NCI-H2081 (cell line): ENCODE measurements at regions not wholly inside any gene's neighbourhood (a gene's known extent, or its start where the extent isn't known, plus 50 kb on each side); places are given as distances from the start of the nearest gene placed in this dataset.

Experiments used
- DNase-seq, 2 experiments: peaks; one replicate each; lab custom pipeline; 2025; lab: John Stamatoyannopoulos, UW

DNA sequence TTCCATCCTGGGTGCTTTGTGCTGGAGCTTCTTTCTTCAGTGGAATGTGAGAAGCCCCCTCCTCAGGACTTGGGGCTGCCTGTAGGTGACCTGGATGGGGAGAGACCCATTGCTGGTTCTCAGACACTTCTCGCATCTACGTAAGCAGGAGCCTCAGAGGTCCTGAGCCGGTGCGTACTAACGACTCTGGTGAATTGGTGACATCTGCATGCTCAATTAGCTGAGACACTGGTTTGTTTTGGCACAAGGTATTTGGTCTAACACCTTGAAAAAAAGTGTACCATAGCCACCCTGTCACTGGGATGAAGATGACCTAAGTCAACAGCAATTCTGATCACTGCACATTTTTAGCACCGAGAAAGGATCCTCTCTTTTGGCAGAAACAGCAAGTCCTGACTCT, 57.7 kb downstream of the LRRC30 start:
- DNase-seq = no peak

DNA sequence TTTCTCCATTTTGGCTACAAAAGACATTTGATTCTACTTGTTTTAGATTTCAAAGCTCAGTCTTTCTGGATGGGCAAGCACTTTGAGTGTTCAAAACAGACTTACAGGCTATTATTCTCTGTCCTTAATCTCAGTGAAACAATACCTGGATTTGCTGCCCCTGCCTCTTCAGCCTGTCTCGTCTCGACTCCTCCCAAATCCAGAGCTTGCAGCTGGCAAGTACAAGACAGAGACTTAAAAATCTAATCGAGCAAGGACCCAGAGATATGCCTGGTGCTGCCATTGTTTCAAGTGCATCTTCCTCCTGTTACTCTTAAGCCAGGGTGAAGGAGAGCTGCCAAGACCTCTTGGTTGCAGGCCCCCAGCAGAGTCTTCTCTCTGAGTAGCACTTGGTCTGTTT, 59.2 kb downstream of the LRRC30 start:
- DNase-seq = no peak

DNA sequence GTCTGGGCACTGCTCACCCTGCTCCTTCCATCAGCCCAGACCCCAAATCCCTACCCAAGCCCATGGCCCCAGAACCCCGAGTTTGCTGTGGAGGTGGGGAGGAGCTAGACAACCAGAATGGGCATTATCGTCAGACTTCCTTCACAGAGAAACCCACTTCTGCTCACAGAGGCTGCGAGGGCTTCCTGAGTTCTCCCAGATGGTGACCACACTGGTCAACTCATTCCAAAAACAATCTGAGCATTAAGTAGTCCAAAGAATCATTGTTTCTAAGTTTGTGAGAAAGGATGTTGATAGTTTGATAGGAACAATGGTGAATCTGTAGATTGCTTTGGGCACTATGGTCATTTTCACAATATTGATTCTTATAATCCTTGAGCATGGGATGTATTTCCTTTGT, 60.2 kb downstream of the LRRC30 start:
- DNase-seq = no peak

DNA sequence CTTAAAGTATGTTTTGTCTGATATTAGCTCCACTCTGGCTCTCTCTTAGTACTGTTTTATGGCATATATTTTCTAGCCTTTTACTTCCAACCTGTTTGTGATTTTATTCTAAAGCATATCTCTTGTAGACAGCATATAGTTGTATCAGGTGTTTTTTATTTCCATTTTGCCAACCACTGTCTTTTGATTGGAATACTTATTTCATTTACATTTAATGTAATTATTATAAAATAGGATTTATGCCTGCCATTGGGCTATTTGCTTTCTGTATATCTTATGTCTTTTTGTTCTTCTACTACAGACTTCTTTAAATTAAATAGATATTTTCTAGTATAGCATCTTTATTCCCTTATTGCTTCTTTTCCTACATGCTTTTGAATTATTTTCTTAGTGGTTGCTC, 67.3 kb downstream of the LRRC30 start:
- DNase-seq = no peak

DNA sequence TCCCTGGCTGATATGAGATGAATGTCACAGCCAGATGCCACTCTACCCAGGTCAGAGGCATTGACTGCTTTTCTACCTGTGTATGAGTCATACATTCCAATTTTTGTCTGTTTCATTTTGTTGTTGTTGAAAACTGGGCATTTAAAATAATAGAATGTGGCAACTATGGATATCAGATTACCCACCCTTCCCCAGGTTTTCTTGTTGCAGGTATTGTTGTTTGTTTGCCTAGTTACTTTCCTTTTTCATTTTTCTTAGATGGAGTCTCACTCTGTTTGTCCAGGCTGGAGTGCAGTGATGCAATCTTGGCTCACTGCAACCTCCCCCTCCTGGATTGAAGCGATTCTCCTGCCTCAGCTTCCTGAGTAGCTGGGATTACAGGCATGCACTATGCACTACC, 70.2 kb downstream of the LRRC30 start:
- DNase-seq = no peak

DNA sequence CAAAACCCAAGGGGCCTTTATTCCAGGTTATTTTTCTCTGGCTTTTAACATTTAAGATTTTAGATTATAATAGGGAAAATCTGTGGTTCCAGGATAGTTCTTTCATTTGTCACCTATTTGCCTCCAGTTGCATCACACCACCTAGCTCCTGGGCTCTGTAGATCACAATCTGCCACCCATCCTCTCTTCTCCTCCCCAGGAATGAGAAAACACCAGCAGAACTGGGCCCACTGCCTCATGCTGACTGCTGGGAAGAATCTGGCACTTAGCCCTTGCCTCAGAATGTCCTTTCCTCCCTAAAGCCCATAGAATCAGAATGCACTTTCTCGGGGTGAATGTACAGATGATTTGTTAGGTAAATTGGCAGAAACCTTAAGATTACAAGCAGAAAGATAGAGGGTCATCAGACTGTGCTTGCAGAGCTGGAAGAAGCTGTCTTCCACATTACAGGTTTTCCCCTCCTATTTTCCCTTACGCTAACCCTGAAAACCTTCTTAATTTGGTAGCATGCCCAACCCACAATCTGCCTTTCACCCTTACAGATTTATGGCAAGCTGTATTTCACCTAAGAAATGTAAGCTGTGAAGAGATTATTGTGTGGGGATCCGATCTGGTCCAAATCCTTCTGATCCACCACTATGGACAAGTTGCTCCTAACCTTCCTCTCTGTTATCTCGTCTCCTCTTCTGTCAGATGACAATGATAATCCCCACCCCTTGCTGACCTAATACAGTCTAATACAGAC, 72.6 kb downstream of the LRRC30 start:
- DNase-seq = no peak

DNA sequence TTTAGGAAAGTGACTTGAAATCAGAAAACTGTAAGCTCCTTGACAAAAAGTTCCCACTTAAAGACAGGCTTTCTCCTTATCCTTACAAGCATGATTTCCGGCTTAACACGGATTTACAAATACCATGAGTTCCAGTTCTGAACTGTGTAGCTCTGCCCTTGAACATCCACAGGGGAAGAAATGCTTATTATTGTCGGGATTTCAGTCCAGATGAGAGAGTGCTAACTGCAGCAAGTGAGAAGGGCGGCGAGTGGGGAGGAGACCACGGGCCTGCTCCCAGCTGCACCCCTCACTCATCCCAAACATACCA, 73.1 kb downstream of the LRRC30 start:
- DNase-seq = no peak

DNA sequence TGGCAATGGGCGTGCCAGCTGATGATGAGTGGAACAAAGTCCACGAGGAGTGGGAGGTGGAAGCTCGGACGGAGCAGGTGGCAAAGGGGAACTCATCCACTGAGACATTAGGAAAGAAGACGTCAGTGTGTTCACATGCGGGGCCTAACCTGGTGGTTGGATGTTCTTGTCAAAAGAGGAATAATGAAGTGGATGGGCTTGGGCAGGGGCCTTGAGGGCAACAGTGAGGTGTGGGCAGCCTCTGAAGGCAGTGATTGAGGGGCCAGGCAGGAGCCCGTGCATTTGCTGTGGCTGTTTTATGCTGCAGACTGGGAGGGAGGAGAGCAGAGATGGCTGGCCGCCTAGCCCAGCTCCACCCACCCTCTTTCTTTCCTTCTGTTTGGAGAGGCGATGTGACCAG, 74.5 kb downstream of the LRRC30 start:
- DNase-seq = no peak

DNA sequence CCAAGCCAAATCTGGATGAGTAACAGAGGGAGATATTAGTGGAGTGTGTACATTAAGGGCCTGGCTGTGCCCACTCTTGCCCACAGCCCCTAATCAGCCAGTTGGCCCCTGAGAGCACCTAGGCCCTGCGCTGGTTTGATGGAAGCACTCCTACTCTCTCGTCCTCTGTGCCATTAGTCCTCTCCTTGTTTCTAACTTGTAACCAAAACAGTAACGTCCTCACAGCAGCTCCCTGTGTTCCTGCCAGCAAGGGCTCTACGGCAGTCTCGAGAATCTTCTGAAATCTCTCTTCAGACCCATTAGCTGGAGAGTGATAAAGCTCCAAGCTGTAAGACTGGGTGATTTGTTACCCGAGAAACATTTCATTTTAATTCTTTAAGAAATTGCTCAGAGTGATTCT, 76.1 kb downstream of the LRRC30 start:
- no peak for DNase-seq

DNA sequence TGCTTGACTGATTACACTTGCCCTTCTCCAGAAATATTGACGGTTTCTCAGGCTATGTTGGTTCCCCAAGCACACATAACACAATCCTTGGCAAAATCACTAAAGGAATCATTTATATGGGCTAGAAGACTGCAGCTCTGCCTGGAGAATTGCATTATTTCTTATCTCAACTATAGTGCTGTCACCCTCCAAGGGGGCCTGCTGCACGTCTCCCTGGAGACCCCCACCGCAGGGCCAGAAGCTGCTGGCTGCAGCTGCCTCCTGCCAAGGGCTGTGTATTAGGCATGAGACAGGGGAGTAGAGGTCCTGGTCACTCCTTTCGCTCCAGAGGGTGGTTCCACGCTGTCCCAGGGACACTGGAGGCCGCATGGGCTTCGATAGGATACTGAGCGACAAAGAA, 76.6 kb downstream of the LRRC30 start:
- no peak for DNase-seq

DNA sequence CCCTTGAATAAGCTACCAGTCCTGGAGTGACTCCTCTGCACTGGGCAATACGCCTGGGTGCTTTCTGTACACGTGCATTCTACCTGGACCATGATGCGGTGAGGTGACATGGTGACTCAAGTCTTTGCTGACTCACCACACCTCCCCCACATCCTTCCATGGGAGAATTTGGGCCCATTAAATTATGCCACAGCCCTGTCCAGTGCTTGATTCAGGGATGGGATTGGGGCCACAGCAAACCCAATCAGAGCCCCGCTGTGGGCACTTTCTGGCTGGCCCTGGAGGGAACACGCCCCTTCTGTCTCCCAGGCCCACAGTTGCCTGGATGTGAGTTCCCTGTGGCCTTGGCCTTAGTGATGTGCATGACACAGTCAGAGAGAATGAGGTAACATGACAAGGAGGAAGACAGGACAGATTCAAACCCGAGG, 86.9 kb downstream of the LRRC30 start:
- no peak for DNase-seq

DNA sequence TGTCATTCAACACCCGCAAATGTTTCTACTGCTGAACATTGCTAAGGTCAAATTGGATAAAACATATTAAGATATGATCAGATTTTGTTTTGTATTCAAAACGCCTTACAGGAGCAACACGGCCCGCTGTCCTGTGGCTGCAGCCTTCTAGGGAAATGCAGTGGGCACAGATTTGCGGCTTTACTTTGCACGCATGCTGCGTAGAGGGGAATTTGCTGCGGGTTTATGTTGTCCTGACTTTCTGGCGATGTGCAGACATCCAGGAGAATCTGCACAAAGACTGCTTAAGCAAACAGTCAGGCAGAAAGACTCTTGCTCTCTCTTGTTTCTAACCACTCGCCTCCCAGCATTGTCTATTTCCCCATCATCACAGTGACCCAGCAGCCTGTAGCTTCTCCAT, 88.3 kb downstream of the LRRC30 start:
- no peak for DNase-seq

DNA sequence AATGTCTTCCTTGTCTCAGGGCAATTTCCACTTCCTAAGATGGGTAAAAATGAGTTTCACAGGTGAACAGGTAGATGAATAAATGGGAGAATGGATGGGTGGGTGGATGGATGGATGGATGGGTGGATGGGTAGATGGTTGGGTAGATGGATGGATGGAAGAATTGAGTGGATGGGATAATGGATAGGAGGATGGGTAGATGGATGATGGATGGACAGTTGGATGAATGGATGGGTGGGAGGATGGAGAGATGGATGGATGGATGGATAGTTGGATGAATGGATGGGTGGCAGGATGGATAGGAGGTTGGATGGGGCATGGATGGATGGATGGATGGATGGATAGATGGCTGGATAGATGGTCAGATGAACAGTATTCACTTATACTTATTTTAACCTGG, 90.9 kb downstream of the LRRC30 start:
- DNase-seq = no peak

DNA sequence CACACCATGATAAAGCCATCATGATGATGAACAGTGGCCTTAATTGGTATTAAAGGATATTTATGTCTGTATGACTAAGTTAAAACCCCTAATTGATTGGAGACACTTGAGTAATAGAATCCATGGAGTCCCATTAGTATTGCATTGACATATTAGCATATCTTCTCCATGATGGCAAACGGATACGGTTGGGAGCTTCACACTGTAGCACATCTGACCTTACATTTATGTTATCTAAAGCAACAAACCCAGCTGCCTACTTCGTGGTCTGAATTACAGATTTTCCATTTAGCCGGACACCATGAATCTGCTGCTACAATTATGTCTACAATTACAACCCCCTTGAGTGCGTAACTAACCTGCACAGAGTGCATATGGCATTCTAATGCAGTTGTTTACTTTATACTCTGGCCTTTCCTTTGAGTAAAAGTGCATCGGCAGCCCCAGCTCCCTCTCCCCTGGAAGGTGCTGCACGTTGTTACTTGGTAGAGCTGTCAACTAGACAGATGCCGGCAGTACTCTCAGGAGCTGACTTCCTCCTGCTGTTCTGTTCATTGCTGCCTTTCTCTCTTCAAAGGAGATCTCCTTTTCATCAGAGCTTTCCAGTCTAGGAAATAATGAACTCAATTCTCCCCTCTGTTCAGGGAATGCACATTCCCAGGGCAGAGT, 92.1 kb downstream of the LRRC30 start:
- peak in 1 of 2 experiments; percentile 15 for DNase-seq

DNA sequence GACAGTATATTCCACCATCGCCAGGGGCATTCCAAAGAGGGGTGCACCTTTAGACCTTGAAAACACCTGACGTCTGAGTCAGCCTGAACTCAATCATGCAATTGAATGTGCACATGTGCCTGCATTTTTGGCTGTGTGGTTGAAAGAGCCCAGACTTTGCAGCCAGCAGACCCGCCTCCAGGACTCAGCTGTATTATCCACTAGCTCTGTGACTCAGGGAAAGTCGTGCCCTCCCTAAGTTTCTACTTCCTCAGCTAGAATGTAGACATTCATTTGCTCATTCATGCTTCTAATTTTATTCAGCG, 94.2 kb downstream of the LRRC30 start:
- DNase-seq = no peak

DNA sequence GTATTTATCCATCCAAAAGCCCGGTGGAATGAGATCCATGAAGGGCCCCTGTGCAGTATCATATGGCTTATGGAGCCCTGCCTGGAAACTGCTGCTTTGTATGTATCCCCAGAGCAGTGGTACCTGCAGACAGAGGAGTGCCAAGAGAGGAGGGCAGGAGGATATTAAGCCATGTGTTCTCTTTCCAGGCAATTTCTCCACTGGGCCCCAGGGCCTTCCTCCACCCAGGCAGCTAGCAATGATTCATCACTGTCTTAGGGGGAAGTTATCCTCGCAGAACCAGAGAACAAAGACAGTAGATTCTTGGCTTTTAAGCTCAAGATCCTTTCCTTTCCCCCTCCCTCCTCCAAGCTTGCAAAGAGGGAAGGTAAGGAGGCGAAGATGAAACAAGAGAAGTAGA, 98.1 kb downstream of the LRRC30 start:
- no peak for DNase-seq

DNA sequence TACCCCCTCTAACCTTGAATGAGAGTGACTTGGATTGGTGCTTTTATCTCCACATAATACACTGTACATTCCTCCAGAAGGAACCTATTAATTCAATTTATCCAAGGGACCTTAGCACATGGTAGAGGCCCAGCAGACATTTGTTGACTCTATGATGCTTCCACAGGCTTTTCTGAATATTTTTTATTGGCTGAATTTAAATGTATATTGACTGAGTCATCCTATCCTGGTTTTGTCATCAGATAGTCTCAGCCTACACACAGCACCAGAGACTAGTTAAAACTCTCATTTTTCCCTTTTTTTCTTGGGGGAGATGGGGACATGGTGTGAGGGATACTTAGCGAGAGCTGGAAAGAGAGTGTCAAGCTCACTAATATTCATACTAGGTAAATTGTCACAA, 101.6 kb downstream of the LRRC30 start:
- DNase-seq = no peak

DNA sequence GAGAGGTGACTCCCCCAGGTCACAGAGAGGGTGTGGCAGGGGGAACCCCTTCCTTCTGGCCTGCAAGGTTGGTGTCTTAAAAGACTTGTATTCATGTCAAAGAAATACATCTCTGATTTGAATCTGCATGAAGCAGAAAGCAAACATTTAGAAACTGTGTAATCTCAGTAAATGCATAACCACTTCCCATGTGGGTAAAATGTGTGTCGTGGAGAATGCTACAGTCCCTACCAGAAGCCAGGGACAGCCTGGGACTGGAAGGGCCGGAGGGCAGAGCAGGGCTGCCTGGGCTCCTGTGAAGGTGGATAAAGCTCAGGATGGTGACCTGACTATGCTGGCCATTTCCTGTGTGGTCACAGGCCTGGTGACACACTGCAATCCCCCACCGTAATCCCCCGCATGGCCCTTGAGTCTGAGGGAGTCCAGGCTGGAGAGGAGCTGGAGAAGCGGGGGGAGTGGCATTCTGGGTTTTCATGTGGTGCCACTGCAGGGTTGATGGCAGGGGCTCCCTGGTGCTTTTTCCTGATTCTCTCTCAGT, 102.2 kb downstream of the LRRC30 start:
- no peak for DNase-seq

DNA sequence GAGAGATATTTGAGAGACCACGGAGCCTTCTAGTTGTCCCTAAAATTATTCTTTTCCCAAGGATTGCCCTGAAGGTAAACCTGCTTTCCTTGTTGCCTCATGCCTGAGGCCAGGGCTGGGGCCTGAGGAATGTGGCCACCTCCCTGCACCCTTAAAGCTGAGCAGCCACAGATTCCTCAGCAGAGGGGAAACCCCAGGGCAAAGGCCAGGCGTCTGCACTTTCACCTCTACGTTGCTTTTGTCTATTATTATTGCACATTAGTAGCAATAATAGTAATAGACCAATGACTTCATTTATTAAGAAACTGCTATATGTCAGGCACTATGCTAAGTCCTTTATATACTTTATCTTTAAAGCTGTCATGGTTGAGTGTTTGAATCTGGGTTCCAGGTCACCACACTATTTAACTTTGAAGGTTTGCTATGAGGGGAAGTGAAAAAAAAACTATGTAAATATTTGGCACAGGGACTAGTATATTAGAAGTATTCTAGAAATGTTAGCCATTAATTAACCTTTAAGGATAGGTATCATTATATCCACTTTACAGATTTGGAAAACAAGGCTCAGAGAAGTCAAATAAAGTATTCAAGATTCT, 104.2 kb downstream of the LRRC30 start:
- no peak for DNase-seq

DNA sequence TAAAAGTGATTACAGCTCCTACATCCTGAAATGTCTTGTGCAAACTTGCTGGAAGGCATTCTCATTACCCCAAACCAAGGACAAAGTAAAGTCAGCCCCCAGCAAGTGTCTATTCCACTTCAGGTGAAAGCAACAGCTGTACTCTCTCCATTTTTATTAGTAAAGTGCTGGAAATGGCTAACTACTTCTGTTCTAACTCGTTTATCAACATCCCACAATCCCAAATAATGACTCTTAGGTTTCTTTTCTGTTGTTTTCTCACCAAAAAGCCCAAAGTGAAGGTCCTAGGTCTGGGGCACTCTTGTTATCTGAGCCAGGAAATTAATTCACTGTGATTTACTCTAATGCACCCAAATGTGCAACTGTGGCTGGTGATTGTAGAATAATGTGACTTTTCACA, 105.7 kb downstream of the LRRC30 start:
- no peak for DNase-seq

DNA sequence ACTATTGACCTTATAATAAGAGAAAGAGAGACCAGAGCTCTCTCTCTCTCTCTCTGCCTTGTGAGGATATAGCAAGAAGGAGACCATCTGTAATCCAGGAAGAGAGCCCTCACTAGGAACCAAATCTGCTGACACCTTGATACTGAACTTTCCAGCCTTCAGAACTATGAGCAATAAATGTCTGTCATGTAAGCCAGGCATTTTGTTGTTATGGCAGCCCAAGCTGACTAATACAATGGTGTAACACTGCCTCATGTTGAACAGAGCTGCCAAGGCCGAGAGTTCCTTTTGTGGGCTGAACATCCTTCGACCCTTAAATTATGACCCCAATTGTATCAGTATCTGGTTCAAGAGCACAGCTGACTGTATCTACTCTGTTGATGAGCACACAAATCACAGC, 108.0 kb downstream of the LRRC30 start:
- no peak for DNase-seq

DNA sequence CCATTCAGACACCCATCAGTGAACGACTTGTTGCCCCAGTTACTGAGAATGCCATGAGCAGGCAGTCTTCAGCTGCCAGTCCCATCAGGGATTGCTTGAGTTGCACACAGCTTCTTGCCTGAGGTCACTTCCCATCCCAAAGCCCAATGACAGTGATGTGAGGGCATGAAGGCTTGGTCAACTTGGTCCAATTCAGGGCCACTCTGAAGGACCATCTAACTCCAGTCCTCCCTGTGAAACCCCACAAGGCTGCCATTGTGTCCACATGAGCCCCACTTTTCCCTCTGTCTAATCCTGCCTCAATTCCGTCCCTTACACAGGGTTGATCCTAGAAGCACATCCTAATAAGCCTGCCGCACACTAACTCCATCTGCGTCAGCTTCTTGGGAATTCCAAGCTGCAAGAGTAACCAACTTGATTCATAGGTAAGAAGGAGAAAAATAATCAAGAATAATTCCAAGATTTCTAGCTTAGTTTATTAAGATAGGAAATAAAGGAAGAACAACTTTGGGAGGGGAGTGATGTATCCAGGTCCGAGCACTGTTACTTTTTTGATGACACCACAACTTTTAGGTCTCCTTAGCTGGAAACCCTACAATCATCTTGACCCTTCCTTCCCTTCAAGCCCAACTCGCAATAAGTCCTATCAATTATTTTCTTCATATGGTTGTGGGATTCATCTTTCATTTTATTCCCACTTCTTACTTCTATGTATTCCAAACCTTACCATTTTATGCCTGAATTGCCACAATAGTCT, 110.9 kb downstream of the LRRC30 start:
- DNase-seq = no peak
